Prostate gland (tissue), 2 donors: ENCODE measurements at regions not wholly inside any gene's neighbourhood (a gene's known extent, or its start where the extent isn't known, plus 50 kb on each side); places are given as distances from the start of the nearest gene placed in this dataset.

Experiments used
- CTCF ChIP-seq, 4 experiments: fragments of 200-600 bp in 2 of 4; fragments of 450-650 bp in 2 of 4; sonication (generic) in 2 of 4; IDR thresholded peaks; 1 replicate in 3 of 4; 2 replicates in 1 of 4; pipeline ENCODE4 v1.5.1; 2016 to 2019; ENCODE audit warnings: antibody characterized with exemption in 4 of 4, mild to moderate bottlenecking in 2 of 4, moderate library complexity in 2 of 4
- POLR2AphosphoS5 ChIP-seq: sonication (generic); formaldehyde crosslinking; IDR thresholded peaks from one replicate; pipeline ENCODE4 v1.6.1; 2017; ENCODE audit warnings: antibody characterized with exemption

- TF ChIP-seq POLR2AphosphoS5 (no peak), CTCF (IDR thresholded peaks at IDR 0.05) (no peak)
These were observed 152.4 kb downstream of the TENT5D start for GRCh38 chrX:80572636-80573035.
